ENCODE measurements at regions not wholly inside any gene's neighbourhood (a gene's known extent, or its start where the extent isn't known, plus 50 kb on each side); places are given as distances from the start of the nearest gene placed in this dataset.

- TF ChIP-seq TAF1 (IDR thresholded peaks at IDR 0.05; ENCODE audit: borderline replicate concordance, low read depth, low read length) (no peak), POLR2A (IDR thresholded peaks at IDR 0.05; ENCODE audit: low read depth, low read length) (no peak), POLR2AphosphoS5 (IDR thresholded peaks at IDR 0.05; ENCODE audit: low read depth, low read length) (no peak)
These were observed 231.3 kb upstream of the PLXNA2 start for GRCh38 chr1:208475449-208475848.

Data from GM12892 (cell line).